VCaP (cell line): ENCODE measurements at regions not wholly inside any gene's neighbourhood (a gene's known extent, or its start where the extent isn't known, plus 50 kb on each side); places are given as distances from the start of the nearest gene placed in this dataset.

ENCODE experiments used
- H3K27ac ChIP-seq: fragments of 450-650 bp; 2 replicates; pipeline ENCODE4 v1.5.1; 2017
- CTCF ChIP-seq: fragments of 450-650 bp; conservative IDR thresholded peaks from 2 replicates; pipeline ENCODE4 v1.5.1; 2017; ENCODE audit warnings: mild to moderate bottlenecking, moderate library complexity

- no peak overlapping the region for H3K27ac ChIP-seq
- no peak for TF ChIP-seq CTCF
Observed at GRCh38 chr6:168232989-168233874, 86.3 kb downstream of the DACT2 start.

GRCh38 chr6:168232528-168232927 lies 87.0 kb downstream of the DACT2 start:
- H3K27ac ChIP-seq = no peak overlapping the region
- no peak for TF ChIP-seq CTCF

GRCh38 chr6:168232062-168232461 lies 87.5 kb downstream of the DACT2 start:
- H3K27ac ChIP-seq = no peak overlapping the region
- TF ChIP-seq CTCF = no peak

GRCh38 chr6:168231393-168231957 lies 88.1 kb downstream of the DACT2 start:
- no peak overlapping the region for H3K27ac ChIP-seq
- TF ChIP-seq CTCF = no peak

- TF ChIP-seq CTCF = no peak
Observed at GRCh38 chr6:168229368-168229752, 90.2 kb downstream of the DACT2 start.

GRCh38 chr6:168228676-168229367 lies 90.8 kb downstream of the DACT2 start:
- no peak overlapping the region for H3K27ac ChIP-seq
- TF ChIP-seq CTCF = no peak

More at GRCh38 chr6:168229368-168229752, 90.2 kb downstream of the DACT2 start:
- H3K27ac ChIP-seq = no peak overlapping the region

- no peak for TF ChIP-seq CTCF
- H3K27ac ChIP-seq = no peak overlapping the region
Observed at GRCh38 chr6:168227840-168228239, 91.7 kb downstream of the DACT2 start.
